Activated naive CD8-positive, alpha-beta T cell treated with anti-CD3 and anti-CD28 coated beads, Interleukin-2, amount 10 ng/mL, durations not matched to agents 7 days and 5 days (primary cell): ENCODE measurements at regions not wholly inside any gene's neighbourhood (a gene's known extent, or its start where the extent isn't known, plus 50 kb on each side); places are given as distances from the start of the nearest gene placed in this dataset.

ENCODE experiments used
- ATAC-seq: fragments of 150-1000 bp; cut with Tn5 transposase; one replicate; pipeline ENCODE4 v1.10.0; 2021; ENCODE audit warnings: low read depth, moderate library complexity
- POLR2A ChIA-PET: fragments of 350-600 bp; sonication (Branson Sonifier 250); formaldehyde crosslinking; loops from one replicate; lab custom pipeline; 2021; ENCODE audit warnings: antibody characterized with exemption; lab: Charles Lee
- DNase-seq: peaks from one replicate; pipeline ENCODE4 v3.0.0; 2021
- H3K27ac Mint-ChIP-seq: one replicate; pipeline ENCODE4 v1.8.0; 2022; ENCODE audit warnings: mild to moderate bottlenecking, mixed read lengths
- H3K27me3 Mint-ChIP-seq: one replicate; pipeline ENCODE4 v1.8.0; 2022; ENCODE audit warnings: mild to moderate bottlenecking, moderate library complexity, mixed read lengths
- H3K36me3 Mint-ChIP-seq: one replicate; pipeline ENCODE4 v1.8.0; 2021; ENCODE audit warnings: mild to moderate bottlenecking, mixed read lengths
- H3K4me1 Mint-ChIP-seq: one replicate; pipeline ENCODE4 v1.8.0; 2021; ENCODE audit warnings: mixed read lengths
- H3K4me3 Mint-ChIP-seq: one replicate; pipeline ENCODE4 v1.8.0; 2022; ENCODE audit warnings: mild to moderate bottlenecking, moderate library complexity, mixed read lengths
- H3K9me3 Mint-ChIP-seq: one replicate; pipeline ENCODE4 v1.8.0; 2021; ENCODE audit warnings: mixed read lengths

- no peaks in the 10 kb centered on the region for H3K4me1 Mint-ChIP-seq
- peaks cover 11% of the 10 kb centered on the region for H3K27me3 Mint-ChIP-seq
- no peak overlapping the region for H3K27ac Mint-ChIP-seq
- H3K36me3 Mint-ChIP-seq, result no peaks in the 10 kb centered on the region
- H3K9me3 Mint-ChIP-seq, result peaks cover 4% of the 10 kb centered on the region
- ATAC-seq (no peak), DNase-seq (no peak)
- POLR2A ChIA-PET, result no interaction called here
- no peak overlapping the region for H3K4me3 Mint-ChIP-seq
These were observed 122.5 kb downstream of the DICER1 start for GRCh38 chr14:95034788-95035187.

GRCh38 chr14:95033682-95034632, 123.4 kb downstream of the DICER1 start:
- H3K4me3 Mint-ChIP-seq, result no peak overlapping the region
- POLR2A ChIA-PET, result no interaction called here
- H3K4me1 Mint-ChIP-seq, result no peaks in the 10 kb centered on the region
- DNase-seq, result no peak
- H3K36me3 Mint-ChIP-seq, result no peaks in the 10 kb centered on the region
- no peak for ATAC-seq
- H3K9me3 Mint-ChIP-seq, result peaks cover 6% of the 10 kb centered on the region
- peaks cover 15% of the 10 kb centered on the region for H3K27me3 Mint-ChIP-seq
- H3K27ac Mint-ChIP-seq, result no peak overlapping the region

GRCh38 chr14:95033031-95033430, 124.3 kb downstream of the DICER1 start:
- POLR2A ChIA-PET, result no interaction called here
- ATAC-seq, result no peak
- Mint-ChIP-seq H3K36me3 (no peaks in the 10 kb centered on the region), H3K9me3 (peaks cover 6% of the 10 kb centered on the region), H3K27me3 (peaks cover 20% of the 10 kb centered on the region), H3K27ac (no peak overlapping the region), H3K4me3 (no peak overlapping the region), H3K4me1 (no peaks in the 10 kb centered on the region)
- DNase-seq, result no peak

- H3K4me3 Mint-ChIP-seq, result no peak overlapping the region
- ATAC-seq (no peak), DNase-seq (no peak)
- H3K27me3 Mint-ChIP-seq, result peaks cover 18% of the 10 kb centered on the region
- no peak overlapping the region for H3K27ac Mint-ChIP-seq
- no peaks in the 10 kb centered on the region for H3K4me1 Mint-ChIP-seq
- no peaks in the 10 kb centered on the region for H3K36me3 Mint-ChIP-seq
- POLR2A ChIA-PET, result no interaction called here
- peaks cover 3% of the 10 kb centered on the region for H3K9me3 Mint-ChIP-seq
These were observed 130.4 kb downstream of the DICER1 start for GRCh38 chr14:95026851-95027463.

- ATAC-seq, result no peak
- no peak overlapping the region for H3K4me3 Mint-ChIP-seq
- H3K27me3 Mint-ChIP-seq, result peaks cover 14% of the 10 kb centered on the region
- DNase-seq, result no peak
- H3K9me3 Mint-ChIP-seq, result peaks cover 3% of the 10 kb centered on the region
- peaks cover 1% of the 10 kb centered on the region for H3K4me1 Mint-ChIP-seq
- H3K27ac Mint-ChIP-seq, result no peak overlapping the region
- H3K36me3 Mint-ChIP-seq, result no peaks in the 10 kb centered on the region
- POLR2A ChIA-PET, result no interaction called here
These were observed 131.4 kb downstream of the DICER1 start for GRCh38 chr14:95025941-95026340.

GRCh38 chr14:95025218-95025617, 132.1 kb downstream of the DICER1 start:
- Mint-ChIP-seq H3K27me3 (peaks cover 14% of the 10 kb centered on the region), H3K27ac (no peak overlapping the region), H3K36me3 (no peaks in the 10 kb centered on the region), H3K4me3 (no peak overlapping the region), H3K4me1 (peaks cover 4% of the 10 kb centered on the region), H3K9me3 (peaks cover 2% of the 10 kb centered on the region)
- no peak for ATAC-seq
- DNase-seq, result no peak
- POLR2A ChIA-PET, result no interaction called here

GRCh38 chr14:95024380-95024779, 132.9 kb downstream of the DICER1 start:
- DNase-seq (no peak), ATAC-seq (no peak)
- no peak overlapping the region for H3K4me3 Mint-ChIP-seq
- H3K27ac Mint-ChIP-seq, result no peak overlapping the region
- H3K27me3 Mint-ChIP-seq, result peaks cover 12% of the 10 kb centered on the region
- H3K36me3 Mint-ChIP-seq, result no peaks in the 10 kb centered on the region
- peaks cover 4% of the 10 kb centered on the region for H3K4me1 Mint-ChIP-seq
- peaks cover under 1% of the 10 kb centered on the region for H3K9me3 Mint-ChIP-seq
- POLR2A ChIA-PET, result no interaction called here

- no peaks in the 10 kb centered on the region for H3K9me3 Mint-ChIP-seq
- peaks cover 4% of the 10 kb centered on the region for H3K4me1 Mint-ChIP-seq
- peaks cover 11% of the 10 kb centered on the region for H3K27me3 Mint-ChIP-seq
- no peak overlapping the region for H3K4me3 Mint-ChIP-seq
- no peak overlapping the region for H3K27ac Mint-ChIP-seq
- POLR2A ChIA-PET, result no interaction called here
- no peaks in the 10 kb centered on the region for H3K36me3 Mint-ChIP-seq
- no peak for ATAC-seq
- DNase-seq, result no peak
These were observed 133.4 kb downstream of the DICER1 start for GRCh38 chr14:95023886-95024285.

GRCh38 chr14:95023115-95023514, 134.2 kb downstream of the DICER1 start:
- Mint-ChIP-seq H3K27ac (no peak overlapping the region), H3K4me3 (no peak overlapping the region), H3K9me3 (no peaks in the 10 kb centered on the region), H3K36me3 (no peaks in the 10 kb centered on the region), H3K4me1 (peaks cover 4% of the 10 kb centered on the region), H3K27me3 (peaks cover 7% of the 10 kb centered on the region)
- no peak for ATAC-seq
- no peak for DNase-seq
- POLR2A ChIA-PET, result no interaction called here

- POLR2A ChIA-PET, result no interaction called here
- H3K27ac Mint-ChIP-seq, result no peak overlapping the region
These were observed 135.7 kb downstream of the DICER1 start for GRCh38 chr14:95021588-95021987.

GRCh38 chr14:95018821-95019220, 138.5 kb downstream of the DICER1 start:
- H3K27ac Mint-ChIP-seq, result no peak overlapping the region
- ATAC-seq, result no peak
- peaks cover 4% of the 10 kb centered on the region for H3K4me1 Mint-ChIP-seq
- no peak overlapping the region for H3K4me3 Mint-ChIP-seq
- POLR2A ChIA-PET, result no interaction called here
- H3K36me3 Mint-ChIP-seq, result no peaks in the 10 kb centered on the region
- no peaks in the 10 kb centered on the region for H3K27me3 Mint-ChIP-seq
- H3K9me3 Mint-ChIP-seq, result no peaks in the 10 kb centered on the region
- no peak for DNase-seq

More at GRCh38 chr14:95021588-95021987, 135.7 kb downstream of the DICER1 start:
- no peak for DNase-seq
- Mint-ChIP-seq H3K4me1 (peaks cover 4% of the 10 kb centered on the region), H3K36me3 (no peaks in the 10 kb centered on the region), H3K4me3 (no peak overlapping the region), H3K9me3 (no peaks in the 10 kb centered on the region), H3K27me3 (peaks cover 3% of the 10 kb centered on the region)
- ATAC-seq, result no peak

GRCh38 chr14:95015046-95015445, 142.3 kb downstream of the DICER1 start:
- Mint-ChIP-seq H3K36me3 (no peaks in the 10 kb centered on the region), H3K27me3 (peaks cover 10% of the 10 kb centered on the region), H3K9me3 (no peaks in the 10 kb centered on the region), H3K4me1 (no peaks in the 10 kb centered on the region), H3K4me3 (no peak overlapping the region), H3K27ac (no peak overlapping the region)
- POLR2A ChIA-PET, result no interaction called here
- DNase-seq (no peak), ATAC-seq (no peak)

GRCh38 chr14:95014036-95014435, 143.3 kb downstream of the DICER1 start:
- ATAC-seq (no peak), DNase-seq (no peak)
- Mint-ChIP-seq H3K4me1 (no peaks in the 10 kb centered on the region), H3K9me3 (no peaks in the 10 kb centered on the region), H3K36me3 (no peaks in the 10 kb centered on the region), H3K27me3 (peaks cover 10% of the 10 kb centered on the region), H3K4me3 (no peak overlapping the region), H3K27ac (no peak overlapping the region)
- POLR2A ChIA-PET, result no interaction called here

GRCh38 chr14:95011445-95012006, 145.8 kb downstream of the DICER1 start:
- Mint-ChIP-seq H3K4me3 (no peak overlapping the region), H3K4me1 (no peaks in the 10 kb centered on the region), H3K36me3 (no peaks in the 10 kb centered on the region), H3K9me3 (no peaks in the 10 kb centered on the region), H3K27me3 (peaks cover 14% of the 10 kb centered on the region), H3K27ac (no peak overlapping the region)
- POLR2A ChIA-PET, result no interaction called here
- ATAC-seq (no peak), DNase-seq (no peak)
